ENCODE measurements at regions not wholly inside any gene's neighbourhood (a gene's known extent, or its start where the extent isn't known, plus 50 kb on each side); places are given as distances from the start of the nearest gene placed in this dataset.

GRCh38 chr6:91173186-91173585 is 586.3 kb upstream of the MAP3K7 start:
- no peaks in the 10 kb centered on the region for H3K36me3 Mint-ChIP-seq (ENCODE audit: insufficient read depth in 1 of 3, low read depth in 3 of 3)
- peaks cover 57 to 59% of the 10 kb centered on the region in 2 experiments for H3K4me1 Mint-ChIP-seq
- Histone ChIP-seq H2AFZ (ENCODE audit: low read length) (no peak overlapping the region), H3K18ac (ENCODE audit: insufficient read length, low read depth, low read length) (no peak overlapping the region), H3K4ac (ENCODE audit: low read depth, low read length) (no peak overlapping the region), H3K9ac (ENCODE audit: extremely low read depth, insufficient read length, low read length) (no peak overlapping the region), H4K5ac (ENCODE audit: insufficient read length, low read depth, low read length) (no peak overlapping the region), H4K8ac (replicated peaks; ENCODE audit: insufficient read length, low read depth, low read length) (no peak overlapping the region), H2BK5ac (ENCODE audit: insufficient read length, low read length) (no peak overlapping the region), H3K27me3 (ENCODE audit: insufficient read depth, low read length) (no peaks in the 10 kb centered on the region), H3K23me2 (ENCODE audit: insufficient read length, low read depth, low read length, poor library complexity, severe bottlenecking) (no peaks in the 10 kb centered on the region), H2AK5ac (ENCODE audit: insufficient read length, low read length) (no peak overlapping the region), H2BK20ac (ENCODE audit: low read depth, low read length, poor library complexity, severe bottlenecking) (no peak overlapping the region), H4K91ac (ENCODE audit: insufficient read length, low read depth, low read length) (no peak overlapping the region), H2BK15ac (ENCODE audit: low read depth, low read length) (no peak overlapping the region), H3T11ph (ENCODE audit: low read length) (no peak overlapping the region), H3K56ac (ENCODE audit: insufficient read length, low read depth, low read length) (no peak overlapping the region), H3K79me2 (ENCODE audit: insufficient read depth, low read length) (no peaks in the 10 kb centered on the region), H2BK12ac (ENCODE audit: insufficient read length, low read depth, low read length) (no peak overlapping the region), H2BK120ac (ENCODE audit: low read depth, low read length, poor library complexity, severe bottlenecking) (no peak overlapping the region), H3K23ac (ENCODE audit: insufficient read length, low read depth, low read length) (no peak overlapping the region), H3K9me3 (ENCODE audit: control insufficient read depth, low read depth, low read length) (no peaks in the 10 kb centered on the region), H3K27ac (ENCODE audit: insufficient read length, low read depth, low read length) (no peak overlapping the region), H4K20me1 (ENCODE audit: control insufficient read depth, insufficient read depth, insufficient read length) (no peaks in the 10 kb centered on the region), H3K79me1 (ENCODE audit: insufficient read depth, low read depth, low read length, poor library complexity, severe bottlenecking) (no peaks in the 10 kb centered on the region), H3K4me1 (ENCODE audit: insufficient read depth, low read length) (peaks cover 6% of the 10 kb centered on the region), H3K4me2 (ENCODE audit: insufficient read depth, insufficient read length, low read length) (no peak overlapping the region), H3K14ac (ENCODE audit: insufficient read depth, low read length) (no peak overlapping the region)
- no peak for TF ChIP-seq CTCF (conservative IDR thresholded peaks at IDR 0.05)
- no peak overlapping the region for H3K4me3 Mint-ChIP-seq
- H3K9me3 Mint-ChIP-seq = no peaks in the 10 kb centered on the region
- no peak for DNase-seq
- H3K27me3 Mint-ChIP-seq (ENCODE audit: low read depth) = no peaks in the 10 kb centered on the region
- H3K27ac Mint-ChIP-seq = peak overlapping the region in 2 of 3 experiments; percentile 25 to 57; a peak in 2 of 7 replicates
- no CpG with 5 or more reads among the region's 3 CpGs for WGBS (ENCODE audit: extremely low coverage, insufficient read length, low lambda C conversion rate)

Measured in H9 (cell line).